ENCODE measurements at regions not wholly inside any gene's neighbourhood (a gene's known extent, or its start where the extent isn't known, plus 50 kb on each side); places are given as distances from the start of the nearest gene placed in this dataset.

DNA sequence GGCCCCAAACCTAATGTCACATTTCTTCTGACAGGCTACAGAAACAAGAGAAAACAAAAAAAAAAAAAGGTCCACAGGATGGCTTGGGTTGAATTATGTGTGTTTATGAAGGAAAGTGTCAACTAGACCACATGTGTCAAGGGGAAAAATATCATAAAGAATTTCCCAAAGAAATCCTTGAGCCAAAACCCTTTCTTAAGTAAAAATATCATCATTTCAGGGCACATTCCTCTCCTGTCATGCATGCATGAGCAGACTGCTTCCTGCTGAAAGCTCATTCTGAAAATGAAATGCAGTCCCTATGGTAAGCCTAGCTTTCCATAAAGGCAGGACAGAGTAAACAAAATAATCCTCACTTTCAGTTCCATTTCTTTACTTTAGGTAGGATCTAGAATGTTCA is 85.7 kb upstream of the RBBP8 start:
- DNase-seq (ENCODE audit: low read depth in 2 of 2): no peak

DNA sequence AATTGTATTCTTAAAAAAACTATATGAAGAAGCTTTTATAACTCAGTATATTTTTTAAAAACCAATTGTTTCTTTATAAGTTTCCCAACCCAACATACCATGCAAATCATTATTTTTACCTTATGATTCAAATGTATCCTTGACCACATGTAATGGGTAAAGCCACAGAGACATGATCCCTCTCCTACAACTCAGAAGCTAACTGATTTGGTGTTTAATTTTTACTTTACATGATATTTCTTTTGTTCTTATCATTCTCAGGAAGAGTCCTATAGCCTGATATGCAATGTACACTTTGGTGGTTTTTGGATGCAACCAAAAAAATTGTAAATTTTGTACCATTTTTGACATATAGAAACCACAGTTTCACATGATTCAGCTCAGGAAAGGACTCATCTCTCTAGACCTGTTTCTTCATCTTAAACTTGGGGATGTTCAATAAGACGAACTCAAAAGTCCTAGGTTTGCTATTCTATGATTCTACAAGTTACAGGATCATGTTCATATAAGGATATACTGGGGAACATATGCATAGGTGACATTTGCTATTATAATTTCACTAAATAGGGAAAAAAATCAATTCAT is 85.2 kb upstream of the RBBP8 start:
- no peak for DNase-seq (ENCODE audit: low read depth in 2 of 2)

DNA sequence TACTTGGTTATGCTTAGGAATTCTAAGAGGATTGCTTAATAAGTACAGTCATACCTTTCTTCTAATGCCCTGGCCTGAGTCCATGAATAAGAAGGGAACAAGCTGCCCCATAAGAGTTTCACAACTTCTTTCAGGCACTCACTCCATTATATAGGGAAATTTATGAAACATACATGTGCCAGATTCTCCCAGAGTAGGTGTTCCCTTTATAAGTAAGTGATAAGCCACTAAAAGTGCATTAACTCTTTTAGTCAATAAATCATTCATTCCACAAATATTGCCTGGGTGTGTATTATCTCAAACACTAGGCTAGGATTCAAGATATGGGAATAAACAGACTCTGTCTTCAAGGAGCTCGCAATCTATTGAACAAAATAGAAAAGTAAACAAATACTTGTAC is 84.5 kb upstream of the RBBP8 start:
- DNase-seq (ENCODE audit: low read depth in 2 of 2): no peak

DNA sequence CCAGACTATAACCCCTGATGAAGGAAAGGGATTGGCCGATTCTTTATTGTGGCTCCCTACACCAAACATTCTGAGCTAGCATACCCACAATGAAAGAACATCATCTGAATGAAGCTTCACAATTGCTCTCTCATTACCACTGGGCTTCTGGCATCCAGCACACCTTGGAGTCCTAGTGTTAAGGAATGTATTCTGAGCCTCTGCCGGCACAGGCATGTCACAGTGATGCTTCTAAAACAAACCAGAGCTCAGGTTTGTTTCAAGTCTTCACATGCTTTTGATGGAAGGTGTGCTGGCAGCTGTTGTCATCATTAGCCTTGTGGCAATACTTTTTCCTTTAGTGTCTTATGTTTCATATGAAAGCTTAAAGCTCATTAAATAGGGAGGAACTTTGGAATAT is 76.3 kb upstream of the RBBP8 start:
- no peak for DNase-seq (ENCODE audit: low read depth in 2 of 2)

DNA sequence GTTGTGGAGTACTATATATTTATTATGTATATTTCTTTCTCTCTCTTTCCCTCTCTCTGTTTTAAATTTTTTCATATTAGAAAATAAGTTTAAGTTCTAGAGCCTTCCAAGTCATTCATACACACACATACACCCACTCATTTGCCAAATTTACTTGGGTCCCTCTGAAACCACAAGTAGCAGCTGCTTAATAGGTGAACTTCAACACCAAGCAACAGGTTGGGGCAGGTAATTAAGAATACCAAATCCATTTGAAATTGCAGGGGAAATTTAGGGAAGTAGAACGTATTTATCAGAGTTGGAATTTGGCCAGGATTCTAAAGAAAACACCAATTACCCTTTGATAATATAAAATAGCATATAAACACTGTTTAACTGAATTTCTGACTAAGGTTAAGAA is 75.0 kb upstream of the RBBP8 start:
- no peak for DNase-seq (ENCODE audit: low read depth in 2 of 2)

DNA sequence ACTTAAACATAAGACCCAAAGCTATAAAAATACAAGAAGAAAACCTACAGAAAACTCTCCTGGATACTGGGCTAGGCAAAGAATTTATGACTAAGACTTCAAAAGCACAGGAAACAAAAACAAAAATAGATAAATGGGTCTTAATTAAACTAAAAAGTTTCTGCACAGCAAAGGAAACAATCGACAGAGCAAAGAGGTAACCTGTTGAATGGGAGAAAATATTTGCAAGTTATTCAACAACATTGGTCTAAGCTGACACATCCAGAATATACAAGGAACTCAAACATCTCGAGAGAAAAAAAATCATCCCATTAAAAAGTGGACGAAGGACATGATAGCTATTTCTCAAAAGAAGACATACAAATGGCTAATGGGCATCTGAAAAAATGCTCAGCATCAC is 72.3 kb upstream of the RBBP8 start:
- no peak for DNase-seq (ENCODE audit: low read depth in 2 of 2)

DNA sequence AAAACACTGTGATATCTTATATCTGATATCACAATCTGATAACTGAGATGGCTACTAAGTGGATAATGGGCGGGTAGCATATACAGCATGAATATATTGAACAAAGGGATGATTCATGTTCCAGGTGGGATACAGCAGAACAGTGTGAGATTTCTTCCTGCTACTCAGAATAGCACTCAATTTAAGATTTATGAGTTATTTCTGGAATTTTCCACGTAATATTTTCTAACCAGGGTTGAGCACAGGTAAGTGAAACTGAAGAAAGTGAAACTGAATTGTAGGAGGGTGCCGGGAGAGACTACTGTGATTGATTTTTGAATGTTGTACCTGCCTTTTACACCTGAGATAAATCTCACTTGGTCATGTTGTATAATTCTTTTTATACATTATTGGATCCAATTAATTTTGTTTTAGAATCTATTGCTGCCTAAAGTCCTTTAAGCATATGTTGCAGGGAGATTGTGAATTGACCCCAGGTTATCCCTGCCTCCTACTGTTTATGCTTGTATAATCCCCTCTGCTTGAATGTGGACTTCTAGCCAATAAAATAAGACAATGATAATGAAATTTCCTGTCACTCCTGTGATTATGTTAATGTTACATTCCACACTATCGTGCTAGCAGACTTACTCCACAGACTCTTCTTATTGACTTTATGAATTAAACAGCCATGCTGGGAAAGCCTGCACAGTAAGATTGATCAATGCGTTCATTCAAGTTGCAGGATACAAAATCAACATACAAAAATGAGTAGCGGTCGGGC is 67.6 kb upstream of the RBBP8 start:
- DNase-seq (ENCODE audit: low read depth in 2 of 2): no peak

DNA sequence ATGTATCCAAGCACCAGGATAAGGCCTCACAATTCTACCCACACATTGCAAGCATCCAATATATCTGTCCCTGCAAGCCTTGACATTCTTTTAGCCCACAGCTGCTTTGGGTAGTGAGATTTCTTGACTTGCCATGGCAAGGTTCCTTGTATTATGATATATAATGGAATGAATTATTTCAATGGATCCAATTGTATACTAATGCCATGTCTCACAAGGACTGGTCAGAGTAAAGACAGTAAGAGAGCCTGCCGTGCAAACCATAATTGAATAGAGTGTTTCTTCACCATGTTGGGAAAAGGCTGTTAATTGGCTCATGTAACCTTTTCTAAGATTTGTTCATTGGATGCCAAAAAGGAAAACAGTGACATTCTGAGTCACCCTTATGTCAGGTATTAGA is 64.3 kb upstream of the RBBP8 start:
- no peak for DNase-seq (ENCODE audit: low read depth in 2 of 2)

DNA sequence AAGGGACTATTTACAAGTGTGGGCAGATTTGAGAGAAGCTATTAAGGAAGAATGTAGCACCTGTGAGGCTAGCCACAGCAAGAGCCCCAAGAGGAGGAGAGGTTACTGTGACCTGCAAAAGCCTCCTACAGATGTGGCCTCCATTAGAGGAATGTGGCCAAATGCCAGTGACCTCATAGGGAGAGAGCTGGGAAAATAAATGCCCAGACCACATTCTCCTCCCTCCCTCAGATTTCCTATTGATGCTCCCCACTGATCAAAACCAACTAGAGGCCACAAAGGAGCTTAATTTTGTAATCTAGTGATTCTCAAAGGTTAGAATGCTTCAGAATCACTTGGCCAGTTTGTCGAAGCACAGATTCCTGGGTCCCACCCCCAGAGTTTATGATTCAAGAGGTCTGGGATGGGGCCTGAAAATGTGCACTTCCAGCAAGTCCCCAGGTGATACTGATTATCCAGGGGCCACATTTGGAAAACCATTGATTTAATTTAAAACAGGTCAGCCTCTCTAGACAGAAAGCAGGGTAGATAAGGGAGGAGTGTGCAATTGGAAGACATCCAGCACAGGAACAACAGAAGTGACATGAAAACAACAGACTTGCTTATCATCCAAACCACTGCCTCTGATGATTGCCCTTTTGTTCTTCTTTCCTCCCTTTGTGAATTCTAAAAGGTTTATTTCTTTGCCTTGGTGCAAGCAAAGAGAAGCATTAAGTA is 61.2 kb upstream of the RBBP8 start:
- no peak for DNase-seq (ENCODE audit: low read depth in 2 of 2)

DNA sequence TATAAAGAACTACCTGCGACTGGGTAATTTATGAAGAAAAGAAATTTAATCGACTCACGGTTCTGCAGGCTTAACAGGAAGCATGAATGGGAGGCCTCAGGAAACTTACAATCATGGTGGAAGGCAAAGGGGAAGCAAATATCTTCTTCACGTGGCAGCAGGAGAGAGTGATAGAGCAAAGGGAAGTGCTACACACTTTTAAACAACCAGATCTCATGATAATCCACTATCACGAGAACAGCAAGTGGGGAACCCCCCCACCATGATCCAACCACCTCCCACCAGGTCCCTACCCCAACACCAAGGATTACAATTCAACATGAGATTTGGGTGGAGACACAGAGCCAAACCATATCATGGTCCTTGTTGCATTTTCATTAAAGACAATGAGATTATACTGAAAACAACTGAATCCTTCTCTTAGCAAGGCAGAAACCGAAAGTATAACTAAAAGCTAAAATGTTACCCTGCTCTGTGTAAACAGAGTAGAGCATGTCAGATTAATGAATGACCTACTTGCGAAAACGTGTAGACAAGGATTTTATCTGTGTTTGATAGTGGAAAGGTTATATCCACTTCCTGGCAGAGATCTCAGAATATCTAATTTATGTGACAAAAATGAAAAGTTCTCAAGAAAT is 60.1 kb upstream of the RBBP8 start:
- no peak for DNase-seq (ENCODE audit: low read depth in 2 of 2)

DNA sequence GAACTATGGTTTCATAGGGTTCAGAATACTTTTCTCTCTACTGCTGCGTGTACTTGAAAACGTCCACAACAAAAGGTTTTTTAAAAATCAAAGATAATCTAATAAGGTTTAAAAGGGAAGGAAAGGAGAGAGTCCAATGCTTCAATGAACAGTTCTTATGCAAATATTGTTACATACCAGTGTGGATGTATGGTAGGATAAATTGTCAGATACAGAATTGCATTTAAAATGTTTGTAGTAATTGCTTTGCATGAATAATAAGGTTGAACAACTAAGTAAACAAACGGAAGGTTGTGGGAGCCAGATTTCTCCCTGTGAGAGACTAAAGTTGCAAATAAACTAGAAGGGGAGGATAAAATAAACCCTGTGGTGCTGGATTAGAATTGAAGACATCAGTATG is 53.8 kb upstream of the RBBP8 start:
- DNase-seq (ENCODE audit: low read depth in 2 of 2): no peak

DNA sequence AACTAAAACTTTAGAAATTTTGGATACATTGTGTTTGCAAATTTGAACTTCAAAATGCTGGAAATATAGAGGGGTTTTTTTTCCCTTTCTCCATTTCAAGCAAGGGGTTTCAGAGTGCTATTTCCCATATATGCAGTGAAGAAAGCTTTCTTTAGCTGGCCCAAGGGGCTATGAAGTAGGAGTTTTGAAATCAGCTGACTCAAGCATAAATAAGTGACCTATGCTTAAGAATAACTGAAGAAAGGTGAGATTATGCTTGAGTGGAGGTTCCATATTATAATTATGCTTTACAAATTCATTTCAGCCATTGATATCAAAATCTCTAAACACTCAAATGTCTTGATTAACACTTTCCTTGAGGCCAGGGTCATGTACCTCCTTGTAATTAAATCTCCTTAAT is 51.0 kb upstream of the RBBP8 start:
- no peak for DNase-seq (ENCODE audit: low read depth in 2 of 2)

DNA sequence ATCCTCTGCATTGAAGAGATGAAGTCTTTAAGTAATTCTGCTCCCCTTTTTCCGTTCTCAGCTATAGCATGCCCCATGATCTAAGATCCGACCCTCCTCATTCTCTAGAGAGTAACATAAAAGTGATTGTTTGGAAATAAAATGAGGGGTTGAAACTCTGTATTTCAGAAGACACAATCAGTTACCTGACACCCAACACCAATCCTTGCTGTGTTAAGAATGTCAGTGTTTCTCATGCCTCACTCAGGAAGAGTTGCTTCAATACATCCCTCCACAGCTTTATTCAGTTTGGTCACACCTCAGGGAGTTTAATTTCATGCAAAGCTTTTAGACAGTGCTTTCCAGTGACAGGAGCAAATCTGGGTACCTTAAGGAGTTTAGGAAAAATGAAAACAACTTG is 49.9 kb upstream of the RBBP8 start:
- no peak for DNase-seq (ENCODE audit: low read depth in 2 of 2)

All from stimulated activated CD4-positive, alpha-beta T cell treated with anti-CD3 and anti-CD28 coated beads, Interleukin-1b, Interleukin-23, amount 100 ng/mL, for 4 hours (primary cell).